HCT116 (cell line): ENCODE measurements at regions not wholly inside any gene's neighbourhood (a gene's known extent, or its start where the extent isn't known, plus 50 kb on each side); places are given as distances from the start of the nearest gene placed in this dataset.

Experiments
- ATAC-seq: fragments of 200-7000 bp; cut with Tn5 transposase; 2 replicates; pipeline ENCODE4 v1.9.1; 2020; ENCODE audit warnings: mild to moderate bottlenecking, moderate library complexity
- BruUV-seq: library from RNA; stranded (reverse); fragments of 400-500 nt; replicated peaks from 2 replicates; lab custom pipeline; 2021; lab: Mats Ljungman, UMichigan
- CTCF ChIA-PET: fragments of 300-600 bp; sonication (Branson Sonifier 250); formaldehyde crosslinking; loops from one replicate; lab custom pipeline; 2021; ENCODE audit warnings: antibody characterized with exemption; lab: Charles Lee
- POLR2A ChIA-PET: fragments of 300-600, 350-600 bp; sonication (Branson Sonifier 250); formaldehyde crosslinking; loops from one replicate; lab custom pipeline; 2021; ENCODE audit warnings: antibody characterized with exemption; lab: Charles Lee
- RAD21 ChIA-PET, 2 experiments: fragments of 300-600 bp; sonication (Branson Sonifier 250); formaldehyde crosslinking; loops; one replicate each; lab custom pipeline; 2023; ENCODE audit warnings: low total read pairs in 2 of 2; ENCODE audit not compliant: uncharacterized antibody in 2 of 2, unreplicated experiment in 2 of 2, low non-redundant PET in 1 of 2; lab: Charles Lee
- DNase-seq: peaks from one replicate; pipeline ENCODE4 v3.0.0-alpha.2; 2010; ENCODE audit warnings: low read depth, low spot score
- H2AFZ ChIP-seq: fragments of 200-600 bp; shearing (Covaris generic), sonication (generic); 2 replicates; pipeline ENCODE4 v1.6.1; 2017; ENCODE audit warnings: low read depth, mixed run types, mixed read lengths, antibody characterized with exemption, low read length; ENCODE audit not compliant: poor library complexity, severe bottlenecking
- H3K27ac ChIP-seq: 2 replicates; pipeline ENCODE4 v1.5.1; 2012; ENCODE audit warnings: low read depth, low read length
- H3K27me3 ChIP-seq: fragments of 200-600 bp; sonication (generic); 2 replicates; pipeline ENCODE4 v1.6.1; 2016; ENCODE audit warnings: mixed run types, low read length, mixed read lengths; ENCODE audit not compliant: insufficient read depth
- H3K36me3 ChIP-seq, 2 experiments: fragments of 200-500 bp in 1 of 2; fragments of 200-600 bp in 1 of 2; sonication (Bioruptor generic) in 1 of 2; sonication (generic) in 1 of 2; 2 replicates each; pipeline versions ENCODE4 v1.5.1 to v1.6.1; 2014 to 2016; ENCODE audit warnings: low read length in 2 of 2, inconsistent platforms in 1 of 2, mixed read lengths in 1 of 2, mixed run types in 1 of 2; ENCODE audit not compliant: insufficient read depth in 2 of 2, control insufficient read depth in 1 of 2
- H3K4me1 ChIP-seq, 2 experiments: fragments of 200-600 bp in 1 of 2; sonication (generic) in 1 of 2; 2 replicates each; pipeline versions ENCODE4 v1.5.1 to v1.6.1; 2012 to 2017; ENCODE audit warnings: low read length in 2 of 2, inconsistent platforms in 1 of 2, mild to moderate bottlenecking in 1 of 2, mixed read lengths in 1 of 2, mixed run types in 1 of 2, moderate library complexity in 1 of 2; ENCODE audit not compliant: insufficient read depth in 2 of 2, control insufficient read depth in 1 of 2
- H3K4me2 ChIP-seq: fragments of 200-600 bp; sonication (generic); 2 replicates; pipeline ENCODE4 v1.6.1; 2017; ENCODE audit warnings: mixed run types, low read length, mixed read lengths
- H3K4me3 ChIP-seq, 2 experiments: fragments of 200-600 bp in 1 of 2; sonication (generic) in 1 of 2; replicated peaks in 1 of 2; 2 replicates each; pipeline ENCODE4 v1.5.1; 2011 to 2016; ENCODE audit warnings: low read length in 2 of 2, control low read depth in 1 of 2, low read depth in 1 of 2, mild to moderate bottlenecking in 1 of 2, mixed read lengths in 1 of 2, mixed run types in 1 of 2
- H3K79me2 ChIP-seq: fragments of 200-600 bp; sonication (generic); 2 replicates; pipeline ENCODE4 v1.6.1; 2017; ENCODE audit warnings: mild to moderate bottlenecking, mixed run types, low read length, moderate library complexity, mixed read lengths; ENCODE audit not compliant: insufficient read depth
- H3K9ac ChIP-seq: fragments of 200-600 bp; sonication (generic); 2 replicates; pipeline ENCODE4 v1.6.1; 2016; ENCODE audit warnings: low read length, mixed read lengths
- H3K9me2 ChIP-seq: fragments of 200-600 bp; sonication (generic), shearing (Covaris generic); 2 replicates; pipeline ENCODE4 v1.6.1; 2017; ENCODE audit warnings: mixed run types, mild to moderate bottlenecking, moderate library complexity; ENCODE audit not compliant: insufficient read depth
- H3K9me3 ChIP-seq, 2 experiments: fragments of 200-500 bp in 1 of 2; fragments of 200-600 bp in 1 of 2; sonication (Bioruptor generic) in 1 of 2; sonication (generic) in 1 of 2; 2 replicates each; pipeline ENCODE4 v1.6.1; 2014 to 2017; ENCODE audit warnings: low read length in 2 of 2, mixed read lengths in 2 of 2, inconsistent platforms in 1 of 2, low read depth in 1 of 2, mild to moderate bottlenecking in 1 of 2, mixed run types in 1 of 2, moderate library complexity in 1 of 2; ENCODE audit not compliant: control insufficient read depth in 1 of 2, insufficient read depth in 1 of 2
- H4K20me1 ChIP-seq: fragments of 200-600 bp; sonication (generic), shearing (Covaris generic); 2 replicates; pipeline ENCODE4 v1.6.1; 2017; ENCODE audit warnings: mixed run types, mild to moderate bottlenecking, moderate library complexity; ENCODE audit not compliant: insufficient read depth
- CBX3 ChIP-seq: IDR thresholded peaks from 2 replicates; pipeline ENCODE4 v1.6.1; 2012; ENCODE audit warnings: low read depth
- CEBPB ChIP-seq: IDR thresholded peaks from 2 replicates; pipeline ENCODE4 v1.6.1; 2012; ENCODE audit warnings: low read depth
- EZH2phosphoT487 ChIP-seq: fragments of 200-600 bp; IDR thresholded peaks from 2 replicates; pipeline ENCODE4 v1.6.1; 2018; ENCODE audit warnings: antibody characterized with exemption, borderline replicate concordance
- FOSL1 ChIP-seq: IDR thresholded peaks from 2 replicates; pipeline ENCODE4 v1.6.1; 2012; ENCODE audit warnings: low read depth
- JUND ChIP-seq: IDR thresholded peaks from 2 replicates; pipeline ENCODE4 v1.6.1; 2012
- RAD21 ChIP-seq: IDR thresholded peaks from 2 replicates; pipeline ENCODE4 v1.6.1; 2012; ENCODE audit warnings: low read depth, mild to moderate bottlenecking
- SP1 ChIP-seq: IDR thresholded peaks from 2 replicates; pipeline ENCODE4 v1.6.1; 2012; ENCODE audit warnings: low read depth
- SRF ChIP-seq: IDR thresholded peaks from 2 replicates; pipeline ENCODE4 v1.6.1; 2012; ENCODE audit warnings: low read depth
- TCF7L2 ChIP-seq: IDR thresholded peaks from 2 replicates; pipeline ENCODE4 v1.7.0; 2011; ENCODE audit warnings: borderline replicate concordance, inconsistent platforms; ENCODE audit not compliant: insufficient read depth, insufficient read length; ENCODE audit errors: extremely low read depth
- YY1 ChIP-seq: IDR thresholded peaks from 2 replicates; pipeline ENCODE4 v1.6.1; 2011; ENCODE audit warnings: low read length, low read depth, moderate library complexity, mild to moderate bottlenecking; ENCODE audit not compliant: insufficient replicate concordance; ENCODE audit errors: extremely low read depth
- ZBTB33 ChIP-seq: IDR thresholded peaks from 2 replicates; pipeline ENCODE4 v1.6.1; 2011; ENCODE audit warnings: mild to moderate bottlenecking, low read length, moderate library complexity; ENCODE audit not compliant: insufficient replicate concordance; ENCODE audit errors: extremely low read depth
- ZFX ChIP-seq: fragments of 450-650 bp; IDR thresholded peaks from 2 replicates; pipeline ENCODE4 v1.6.1; 2017
- intact Hi-C: fragments of 100-400 bp; cut with micrococcal nuclease; formaldehyde crosslinking; loops from 2 replicates; pipeline ENCODE4 v1.10.0; 2022
- TF ChIP-seq, protein P1 (sequence below): IDR thresholded peaks from 2 replicates; pipeline ENCODE4 v1.6.1; 2012
- TF ChIP-seq, protein P2 (sequence below), 3 experiments: fragments of 200-600 bp in 1 of 3; sonication (generic) in 1 of 3; IDR thresholded peaks in 2 of 3; conservative IDR thresholded peaks in 1 of 3; 2 replicates each; pipeline ENCODE4 v1.5.1; 2012 to 2017; ENCODE audit warnings: low read depth in 2 of 3, low read length in 2 of 3, antibody characterized with exemption in 1 of 3, borderline replicate concordance in 1 of 3, control low read depth in 1 of 3, mild to moderate bottlenecking in 1 of 3, mixed read lengths in 1 of 3, mixed run types in 1 of 3, moderate library complexity in 1 of 3; ENCODE audit not compliant: insufficient read depth in 1 of 3
- TF ChIP-seq, protein P3 (sequence below): IDR thresholded peaks from 2 replicates; pipeline ENCODE4 v1.6.1; 2012; ENCODE audit warnings: low read depth

- Histone ChIP-seq H3K9ac (no peak overlapping the region), H3K9me3 (no peaks in the 10 kb centered on the region; a peak in 1 of 4 replicates), H3K27me3 (no peaks in the 10 kb centered on the region), H3K79me2 (no peaks in the 10 kb centered on the region), H3K4me2 (no peak overlapping the region), H4K20me1 (no peaks in the 10 kb centered on the region), H3K27ac (no peak overlapping the region), H2AFZ (no peak overlapping the region), H3K9me2 (no peaks in the 10 kb centered on the region), H3K4me3 (no peak overlapping the region), H3K4me1 (no peaks in the 10 kb centered on the region), H3K36me3 (no peaks in the 10 kb centered on the region)
- ChIA-PET RAD21 (no interaction called here), POLR2A (no interaction called here), CTCF (no interaction called here)
- TF ChIP-seq FOSL1 (no peak), ZBTB33 (no peak), EZH2phosphoT487 (no peak), JUND (no peak), SRF (no peak), YY1 (no peak), SP1 (no peak), RAD21 (no peak), ZFX (no peak), TCF7L2 (no peak), CBX3 (no peak), CEBPB (no peak)
- TF ChIP-seq, protein P1, sequence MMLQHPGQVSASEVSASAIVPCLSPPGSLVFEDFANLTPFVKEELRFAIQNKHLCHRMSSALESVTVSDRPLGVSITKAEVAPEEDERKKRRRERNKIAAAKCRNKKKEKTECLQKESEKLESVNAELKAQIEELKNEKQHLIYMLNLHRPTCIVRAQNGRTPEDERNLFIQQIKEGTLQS: no peak
- TF ChIP-seq, protein P2, sequence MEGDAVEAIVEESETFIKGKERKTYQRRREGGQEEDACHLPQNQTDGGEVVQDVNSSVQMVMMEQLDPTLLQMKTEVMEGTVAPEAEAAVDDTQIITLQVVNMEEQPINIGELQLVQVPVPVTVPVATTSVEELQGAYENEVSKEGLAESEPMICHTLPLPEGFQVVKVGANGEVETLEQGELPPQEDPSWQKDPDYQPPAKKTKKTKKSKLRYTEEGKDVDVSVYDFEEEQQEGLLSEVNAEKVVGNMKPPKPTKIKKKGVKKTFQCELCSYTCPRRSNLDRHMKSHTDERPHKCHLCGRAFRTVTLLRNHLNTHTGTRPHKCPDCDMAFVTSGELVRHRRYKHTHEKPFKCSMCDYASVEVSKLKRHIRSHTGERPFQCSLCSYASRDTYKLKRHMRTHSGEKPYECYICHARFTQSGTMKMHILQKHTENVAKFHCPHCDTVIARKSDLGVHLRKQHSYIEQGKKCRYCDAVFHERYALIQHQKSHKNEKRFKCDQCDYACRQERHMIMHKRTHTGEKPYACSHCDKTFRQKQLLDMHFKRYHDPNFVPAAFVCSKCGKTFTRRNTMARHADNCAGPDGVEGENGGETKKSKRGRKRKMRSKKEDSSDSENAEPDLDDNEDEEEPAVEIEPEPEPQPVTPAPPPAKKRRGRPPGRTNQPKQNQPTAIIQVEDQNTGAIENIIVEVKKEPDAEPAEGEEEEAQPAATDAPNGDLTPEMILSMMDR (IDR thresholded peaks at IDR 0.05 in 2 of 3, conservative IDR thresholded peaks at IDR 0.05 in 1 of 3; ENCODE audit: borderline replicate concordance in 1 of 3, insufficient read depth in 1 of 3, low read depth in 2 of 3, low read length in 2 of 3): no peak
- TF ChIP-seq, protein P3, sequence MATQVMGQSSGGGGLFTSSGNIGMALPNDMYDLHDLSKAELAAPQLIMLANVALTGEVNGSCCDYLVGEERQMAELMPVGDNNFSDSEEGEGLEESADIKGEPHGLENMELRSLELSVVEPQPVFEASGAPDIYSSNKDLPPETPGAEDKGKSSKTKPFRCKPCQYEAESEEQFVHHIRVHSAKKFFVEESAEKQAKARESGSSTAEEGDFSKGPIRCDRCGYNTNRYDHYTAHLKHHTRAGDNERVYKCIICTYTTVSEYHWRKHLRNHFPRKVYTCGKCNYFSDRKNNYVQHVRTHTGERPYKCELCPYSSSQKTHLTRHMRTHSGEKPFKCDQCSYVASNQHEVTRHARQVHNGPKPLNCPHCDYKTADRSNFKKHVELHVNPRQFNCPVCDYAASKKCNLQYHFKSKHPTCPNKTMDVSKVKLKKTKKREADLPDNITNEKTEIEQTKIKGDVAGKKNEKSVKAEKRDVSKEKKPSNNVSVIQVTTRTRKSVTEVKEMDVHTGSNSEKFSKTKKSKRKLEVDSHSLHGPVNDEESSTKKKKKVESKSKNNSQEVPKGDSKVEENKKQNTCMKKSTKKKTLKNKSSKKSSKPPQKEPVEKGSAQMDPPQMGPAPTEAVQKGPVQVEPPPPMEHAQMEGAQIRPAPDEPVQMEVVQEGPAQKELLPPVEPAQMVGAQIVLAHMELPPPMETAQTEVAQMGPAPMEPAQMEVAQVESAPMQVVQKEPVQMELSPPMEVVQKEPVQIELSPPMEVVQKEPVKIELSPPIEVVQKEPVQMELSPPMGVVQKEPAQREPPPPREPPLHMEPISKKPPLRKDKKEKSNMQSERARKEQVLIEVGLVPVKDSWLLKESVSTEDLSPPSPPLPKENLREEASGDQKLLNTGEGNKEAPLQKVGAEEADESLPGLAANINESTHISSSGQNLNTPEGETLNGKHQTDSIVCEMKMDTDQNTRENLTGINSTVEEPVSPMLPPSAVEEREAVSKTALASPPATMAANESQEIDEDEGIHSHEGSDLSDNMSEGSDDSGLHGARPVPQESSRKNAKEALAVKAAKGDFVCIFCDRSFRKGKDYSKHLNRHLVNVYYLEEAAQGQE: no peak
- intact Hi-C loops: no loop called here
- BruUV-seq: no TSS peak
- ATAC-seq (no peak), DNase-seq (no peak)
Observed at GRCh38 chr18:29250259-29250658, 1073.3 kb upstream of the CDH2 start.
